ENCODE measurements at regions not wholly inside any gene's neighbourhood (a gene's known extent, or its start where the extent isn't known, plus 50 kb on each side); places are given as distances from the start of the nearest gene placed in this dataset.

DNA sequence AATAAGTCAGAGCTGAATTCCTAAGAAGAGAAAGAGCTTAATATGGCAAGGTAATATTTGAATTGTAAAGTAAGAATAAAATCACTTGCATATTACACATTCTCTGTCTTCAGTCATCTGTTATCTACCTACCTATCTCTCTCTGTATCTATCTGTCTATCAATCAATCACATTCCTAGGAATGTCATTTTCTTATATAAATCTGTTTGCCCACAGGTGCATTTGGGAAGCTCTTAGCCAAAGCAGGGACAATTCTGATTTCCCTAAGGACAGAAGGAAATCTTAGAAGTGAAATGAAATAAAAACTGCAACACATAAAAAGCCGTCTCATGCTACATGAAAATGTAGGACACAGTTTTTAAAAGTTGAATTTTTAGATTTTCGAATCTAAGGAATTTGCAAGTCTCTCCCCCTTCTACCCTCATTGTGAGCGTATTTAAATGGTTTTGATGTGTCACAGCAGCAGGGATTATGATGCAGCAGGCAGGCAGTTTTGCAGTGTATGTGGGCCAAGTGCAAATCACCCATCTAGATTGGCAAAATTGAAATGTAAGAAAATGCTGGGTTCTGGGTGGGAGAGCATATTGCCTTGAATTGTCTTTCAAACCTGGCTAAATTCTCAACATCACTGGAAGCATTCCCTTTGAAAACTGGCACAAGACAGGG is 155.7 kb downstream of the ACER2 start:
- Histone ChIP-seq H3K36me3 (no peaks in the 10 kb centered on the region), H3K4me3 (no peak overlapping the region), H3K9me3 (no peaks in the 10 kb centered on the region), H3K4me1 (no peaks in the 10 kb centered on the region), H3K27me3 (no peaks in the 10 kb centered on the region), H3K27ac (no peak overlapping the region)
- ATAC-seq (no peak), DNase-seq (no peak)
- TF ChIP-seq, protein P1, sequence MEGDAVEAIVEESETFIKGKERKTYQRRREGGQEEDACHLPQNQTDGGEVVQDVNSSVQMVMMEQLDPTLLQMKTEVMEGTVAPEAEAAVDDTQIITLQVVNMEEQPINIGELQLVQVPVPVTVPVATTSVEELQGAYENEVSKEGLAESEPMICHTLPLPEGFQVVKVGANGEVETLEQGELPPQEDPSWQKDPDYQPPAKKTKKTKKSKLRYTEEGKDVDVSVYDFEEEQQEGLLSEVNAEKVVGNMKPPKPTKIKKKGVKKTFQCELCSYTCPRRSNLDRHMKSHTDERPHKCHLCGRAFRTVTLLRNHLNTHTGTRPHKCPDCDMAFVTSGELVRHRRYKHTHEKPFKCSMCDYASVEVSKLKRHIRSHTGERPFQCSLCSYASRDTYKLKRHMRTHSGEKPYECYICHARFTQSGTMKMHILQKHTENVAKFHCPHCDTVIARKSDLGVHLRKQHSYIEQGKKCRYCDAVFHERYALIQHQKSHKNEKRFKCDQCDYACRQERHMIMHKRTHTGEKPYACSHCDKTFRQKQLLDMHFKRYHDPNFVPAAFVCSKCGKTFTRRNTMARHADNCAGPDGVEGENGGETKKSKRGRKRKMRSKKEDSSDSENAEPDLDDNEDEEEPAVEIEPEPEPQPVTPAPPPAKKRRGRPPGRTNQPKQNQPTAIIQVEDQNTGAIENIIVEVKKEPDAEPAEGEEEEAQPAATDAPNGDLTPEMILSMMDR (IDR thresholded peaks at IDR 0.05 in 4 of 5, conservative IDR thresholded peaks at IDR 0.05 in 1 of 5), result no peak
- no peak for TF ChIP-seq POLR2A (IDR thresholded peaks at IDR 0.05)
- intact Hi-C loops (cut with DNase I; ENCODE audit: low total_unique reads), result no loop called here
- in situ Hi-C loops (cut with MboI; ENCODE audit: low sequenced_read_pairs in 4 of 4), result no loop called here

DNA sequence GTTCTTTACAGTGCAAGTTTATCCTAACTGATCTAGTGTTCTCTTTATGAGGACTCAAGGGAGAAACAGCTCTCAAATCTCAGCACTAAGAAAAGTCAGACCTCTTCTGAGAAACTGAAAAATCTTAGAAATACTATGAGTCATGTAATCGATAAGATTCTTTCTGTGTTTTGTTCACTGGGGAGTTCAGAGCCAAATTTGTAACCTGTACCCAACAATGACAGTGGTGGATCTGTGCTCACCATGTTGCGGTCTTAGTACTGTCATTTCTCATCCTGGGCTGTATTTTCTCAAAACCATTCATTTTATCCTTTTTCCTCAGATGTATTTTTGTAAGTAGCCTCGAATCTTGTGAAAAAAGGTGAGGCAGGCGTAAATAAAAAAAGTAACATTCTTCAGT is 146.4 kb downstream of the ACER2 start:
- Histone ChIP-seq H3K27me3 (no peaks in the 10 kb centered on the region), H3K27ac (no peak overlapping the region), H3K36me3 (no peaks in the 10 kb centered on the region), H3K9me3 (no peaks in the 10 kb centered on the region), H3K4me1 (no peaks in the 10 kb centered on the region), H3K4me3 (no peak overlapping the region)
- no peak for ATAC-seq
- DNase-seq, result no peak
- TF ChIP-seq POLR2A (IDR thresholded peaks at IDR 0.05), result no peak
- TF ChIP-seq, protein P1 (IDR thresholded peaks at IDR 0.05 in 4 of 5, conservative IDR thresholded peaks at IDR 0.05 in 1 of 5), result no peak
- intact Hi-C loops (cut with DNase I; ENCODE audit: low total_unique reads) (no loop called here), in situ Hi-C loops (cut with MboI; ENCODE audit: low sequenced_read_pairs in 4 of 4) (no loop called here)

DNA sequence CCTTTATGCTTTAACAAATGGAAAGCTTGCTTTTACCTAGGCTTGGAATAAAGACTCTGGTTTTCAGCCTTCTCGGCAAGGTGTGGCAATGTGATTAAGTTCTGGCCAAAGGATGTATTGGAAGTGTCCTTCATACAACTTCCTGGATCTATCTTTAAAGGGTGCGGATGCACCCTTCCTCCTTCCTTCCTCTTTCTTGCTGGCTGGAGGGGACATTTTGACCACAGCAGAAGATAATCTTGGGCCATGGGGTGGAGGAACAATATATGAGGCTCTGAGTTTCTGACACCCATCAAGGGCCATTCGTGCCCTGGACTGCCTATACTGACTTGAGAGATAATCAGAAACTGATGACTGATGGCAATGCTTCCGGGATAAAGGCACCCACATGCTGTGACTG is 145.7 kb downstream of the ACER2 start:
- no peak for ATAC-seq
- intact Hi-C loops (cut with DNase I; ENCODE audit: low total_unique reads), result no loop called here
- in situ Hi-C loops (cut with MboI; ENCODE audit: low sequenced_read_pairs in 4 of 4), result no loop called here

DNA sequence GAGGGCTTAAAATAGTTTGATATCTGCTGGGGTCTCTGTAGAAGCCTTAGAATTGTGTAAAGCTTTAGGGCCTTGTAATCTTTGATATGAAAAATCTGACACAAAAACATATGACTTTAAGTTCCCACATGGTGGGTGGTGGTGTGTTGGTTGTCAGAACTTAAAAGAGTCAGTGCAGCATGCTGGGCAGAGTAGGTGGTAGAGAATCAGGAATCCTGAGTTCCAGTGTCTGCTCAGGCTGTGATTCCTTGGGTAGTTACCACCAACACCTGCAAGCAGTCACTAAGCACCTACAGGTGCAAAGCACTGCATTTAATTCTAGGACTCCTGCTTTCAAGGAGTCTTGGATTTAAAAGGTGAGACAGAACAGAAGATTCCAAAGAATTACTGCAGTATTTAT is 144.6 kb downstream of the ACER2 start:
- Histone ChIP-seq H3K4me3 (no peak overlapping the region), H3K27ac (no peak overlapping the region), H3K4me1 (no peaks in the 10 kb centered on the region), H3K9me3 (no peaks in the 10 kb centered on the region), H3K36me3 (no peaks in the 10 kb centered on the region), H3K27me3 (no peaks in the 10 kb centered on the region)
- TF ChIP-seq POLR2A (IDR thresholded peaks at IDR 0.05), result no peak
- TF ChIP-seq, protein P1 (IDR thresholded peaks at IDR 0.05 in 4 of 5, conservative IDR thresholded peaks at IDR 0.05 in 1 of 5), result no peak
- in situ Hi-C loops (cut with MboI; ENCODE audit: low sequenced_read_pairs in 4 of 4), result no loop called here
- ATAC-seq (no peak), DNase-seq (no peak)
- intact Hi-C loops (cut with DNase I; ENCODE audit: low total_unique reads), result no loop called here

More for the DNA sequence above, 145.7 kb downstream of the ACER2 start:
- H3K4me3 ChIP-seq, result no peak overlapping the region
- H3K36me3 ChIP-seq, result no peaks in the 10 kb centered on the region
- DNase-seq, result no peak
- no peaks in the 10 kb centered on the region for H3K4me1 ChIP-seq
- no peak overlapping the region for H3K27ac ChIP-seq
- no peaks in the 10 kb centered on the region for H3K27me3 ChIP-seq
- H3K9me3 ChIP-seq, result no peaks in the 10 kb centered on the region
- TF ChIP-seq, protein P1 (IDR thresholded peaks at IDR 0.05 in 4 of 5, conservative IDR thresholded peaks at IDR 0.05 in 1 of 5), result no peak
- no peak for TF ChIP-seq POLR2A (IDR thresholded peaks at IDR 0.05)
